ENCODE measurements at regions not wholly inside any gene's neighbourhood (a gene's known extent, or its start where the extent isn't known, plus 50 kb on each side); places are given as distances from the start of the nearest gene placed in this dataset.
A peak's percentile ranks its signal among the peaks of the same experiment; 100 is the strongest.

GRCh38 chr1:101317590-101317989, 80.8 kb downstream of the S1PR1 start:
- TF ChIP-seq CTCF (IDR thresholded peaks at IDR 0.05) (peak in 1 of 12 donors; percentile 10), POLR2A (IDR thresholded peaks at IDR 0.05) (no peak)

All from heart left ventricle (tissue), 13 donors.